B cell (primary cell): ENCODE measurements at regions not wholly inside any gene's neighbourhood (a gene's known extent, or its start where the extent isn't known, plus 50 kb on each side); places are given as distances from the start of the nearest gene placed in this dataset.

ENCODE experiments used
- ATAC-seq: fragments of 200-7000 bp; cut with Tn5 transposase; one replicate; pipeline ENCODE4 v1.10.0; 2021; ENCODE audit warnings: low read depth, mild to moderate bottlenecking, moderate number of reproducible peaks, moderate library complexity
- CTCF ChIA-PET: fragments of 350-600 bp; sonication (Branson Sonifier 250); formaldehyde crosslinking; loops from one replicate; lab custom pipeline; 2021; ENCODE audit warnings: antibody characterized with exemption, inconsistent platforms; lab: Charles Lee
- POLR2A ChIA-PET: fragments of 350-600 bp; sonication (Branson Sonifier 250); formaldehyde crosslinking; loops from one replicate; lab custom pipeline; 2021; ENCODE audit warnings: antibody characterized with exemption; lab: Charles Lee
- DNase-seq: peaks from one replicate; pipeline ENCODE4 v3.0.0; 2013
- H2AFZ ChIP-seq: 2 replicates; pipeline ENCODE4 v1.6.1; 2012; ENCODE audit warnings: mild to moderate bottlenecking, low read depth, low read length; ENCODE audit not compliant: insufficient read depth, poor library complexity, severe bottlenecking
- H3K27ac ChIP-seq, 2 donors: 1 replicate in 1 of 2; 2 replicates in 1 of 2; pipeline ENCODE4 v1.5.1; 2012 to 2013; ENCODE audit warnings: low read length in 2 of 2, mild to moderate bottlenecking in 2 of 2, moderate library complexity in 1 of 2
- H3K27me3 ChIP-seq, 4 experiments: fragments of 200-600 bp in 1 of 4; sonication (generic) in 1 of 4; replicated peaks in 1 of 4; 1 replicate in 2 of 4; 2 replicates in 2 of 4; pipeline versions ENCODE4 v1.6.1 to v1.7.0; 2013 to 2016; ENCODE audit warnings: low read length in 3 of 4, mild to moderate bottlenecking in 2 of 4, mixed read lengths in 1 of 4, moderate library complexity in 1 of 4; ENCODE audit not compliant: insufficient read depth in 4 of 4, control insufficient read depth in 3 of 4; ENCODE audit errors: control extremely low read depth in 1 of 4
- H3K36me3 ChIP-seq, 2 experiments: replicated peaks in 1 of 2; 1 replicate in 1 of 2; 2 replicates in 1 of 2; pipeline versions ENCODE4 v1.6.1 to v1.7.1; 2013; ENCODE audit warnings: low read length in 1 of 2; ENCODE audit not compliant: insufficient read depth in 2 of 2, control insufficient read depth in 1 of 2; ENCODE audit errors: control extremely low read depth in 1 of 2, extremely low read depth in 1 of 2
- H3K4me1 ChIP-seq, 2 donors: fragments of 200-600 bp in 1 of 2; sonication (generic) in 1 of 2; 1 replicate in 1 of 2; 2 replicates in 1 of 2; pipeline versions ENCODE4 v1.5.1 to v1.6.1; 2013 to 2017; ENCODE audit warnings: low read length in 2 of 2; ENCODE audit not compliant: control insufficient read depth in 2 of 2, insufficient read depth in 2 of 2
- H3K4me2 ChIP-seq: replicated peaks from 2 replicates; pipeline ENCODE3; 2012; ENCODE audit warnings: mild to moderate bottlenecking, low read depth, low read length; ENCODE audit not compliant: poor library complexity, severe bottlenecking
- H3K4me3 ChIP-seq, 5 experiments: fragments of 200-600 bp in 1 of 5; sonication (generic) in 1 of 5; 1 replicate in 3 of 5; 2 replicates in 2 of 5; pipeline versions ENCODE4 v1.5.1 to v1.7.0; 2011 to 2016; ENCODE audit warnings: low read length in 4 of 5, mild to moderate bottlenecking in 4 of 5, low read depth in 2 of 5, control low read depth in 1 of 5, moderate library complexity in 1 of 5; ENCODE audit not compliant: insufficient read depth in 1 of 5; ENCODE audit errors: control extremely low read depth in 1 of 5, extremely low read depth in 1 of 5
- H3K79me2 ChIP-seq: fragments of 200-600 bp; sonication (generic); one replicate; pipeline ENCODE4 v1.6.0; 2016; ENCODE audit warnings: low read length; ENCODE audit not compliant: control insufficient read depth, insufficient read depth
- H3K9ac ChIP-seq: fragments of 200-600 bp; sonication (generic); 2 replicates; pipeline ENCODE4 v1.6.1; 2017; ENCODE audit warnings: mild to moderate bottlenecking, low read length, moderate library complexity
- H3K9me3 ChIP-seq, 3 donors: one replicate each; pipeline versions ENCODE4 v1.6.1 to v1.7.1; 2013; ENCODE audit warnings: low read length in 2 of 3; ENCODE audit not compliant: control insufficient read depth in 2 of 3, insufficient read depth in 1 of 3; ENCODE audit errors: control extremely low read depth in 1 of 3
- H4K20me1 ChIP-seq: 2 replicates; pipeline ENCODE4 v1.6.0; 2012; ENCODE audit warnings: mild to moderate bottlenecking, low read length; ENCODE audit not compliant: insufficient read depth, control insufficient read depth, poor library complexity, severe bottlenecking
- H3K27ac Mint-ChIP-seq: one replicate; pipeline ENCODE4 v1.8.0; 2021; ENCODE audit warnings: mixed read lengths
- H3K27me3 Mint-ChIP-seq: one replicate; pipeline ENCODE4 v1.8.0; 2021; ENCODE audit warnings: mixed read lengths
- H3K4me1 Mint-ChIP-seq: one replicate; pipeline ENCODE4 v1.8.0; 2021; ENCODE audit warnings: mixed read lengths
- H3K4me3 Mint-ChIP-seq: one replicate; pipeline ENCODE4 v1.8.0; 2021; ENCODE audit warnings: mixed read lengths
- H3K9me3 Mint-ChIP-seq: one replicate; pipeline ENCODE4 v1.8.0; 2022; ENCODE audit warnings: mixed read lengths; ENCODE audit not compliant: insufficient read depth
- CTCF ChIP-seq: fragments of 200-600 bp; IDR thresholded peaks from one replicate; pipeline ENCODE4 v1.8.0; 2022; ENCODE audit warnings: antibody characterized with exemption, mild to moderate bottlenecking
- EZH2 ChIP-seq: IDR thresholded peaks from 2 replicates; pipeline ENCODE4 v1.6.1; 2012; ENCODE audit warnings: borderline replicate concordance, low read depth, mild to moderate bottlenecking, moderate library complexity, low read length; ENCODE audit not compliant: insufficient read depth, poor library complexity, severe bottlenecking
- WGBS: methylation state at CpG from one replicate; pipeline ENCODE4 v1.1.5; 2013; ENCODE audit warnings: missing lambda C conversion rate; ENCODE audit not compliant: insufficient coverage; 5-methylcytosine and 5-hydroxymethylcytosine counted together
- intact Hi-C: fragments of 100-400 bp; cut with micrococcal nuclease; formaldehyde crosslinking; loops from one replicate; pipeline ENCODE4 v1.10.0; 2022

- intact Hi-C loops = no loop called here
- ATAC-seq (no peak), DNase-seq (no peak)
- Histone ChIP-seq H3K79me2 (no peaks in the 10 kb centered on the region), H4K20me1 (no peaks in the 10 kb centered on the region), H3K27me3 (no peaks in the 10 kb centered on the region), H2AFZ (no peak overlapping the region), H3K9me3 (no peaks in the 10 kb centered on the region), H3K9ac (no peak overlapping the region), H3K4me2 (no peak overlapping the region), H3K36me3 (no peaks in the 10 kb centered on the region), H3K4me1 (no peaks in the 10 kb centered on the region), H3K27ac (no peak overlapping the region), H3K4me3 (no peak overlapping the region)
- TF ChIP-seq EZH2 = no peak
- no peak for TF ChIP-seq CTCF
- peaks cover 3% of the 10 kb centered on the region for H3K9me3 Mint-ChIP-seq
- no peak overlapping the region for H3K4me3 Mint-ChIP-seq
- ChIA-PET CTCF (no interaction called here), POLR2A (no interaction called here)
- H3K4me1 Mint-ChIP-seq = no peaks in the 10 kb centered on the region
- no peaks in the 10 kb centered on the region for H3K27me3 Mint-ChIP-seq
- 100% methylated on average over 2 of the region's 7 CpGs for WGBS
- no peak overlapping the region for H3K27ac Mint-ChIP-seq
These were observed 345.7 kb downstream of the DRD1 start for GRCh38 chr5:175098301-175098700.

GRCh38 chr5:175096469-175097165, 347.4 kb downstream of the DRD1 start:
- Mint-ChIP-seq H3K9me3 (no peaks in the 10 kb centered on the region), H3K4me1 (no peaks in the 10 kb centered on the region), H3K4me3 (no peak overlapping the region), H3K27ac (no peak overlapping the region), H3K27me3 (no peaks in the 10 kb centered on the region)
- POLR2A ChIA-PET = no interaction called here
- no peak for TF ChIP-seq EZH2
- no peak for TF ChIP-seq CTCF
- Histone ChIP-seq H3K27ac (no peak overlapping the region), H3K27me3 (no peaks in the 10 kb centered on the region), H3K9ac (no peak overlapping the region), H4K20me1 (no peaks in the 10 kb centered on the region), H3K4me3 (no peak overlapping the region), H3K79me2 (no peaks in the 10 kb centered on the region), H2AFZ (no peak overlapping the region), H3K4me1 (no peaks in the 10 kb centered on the region), H3K9me3 (no peaks in the 10 kb centered on the region), H3K4me2 (no peak overlapping the region), H3K36me3 (no peaks in the 10 kb centered on the region)
- WGBS = 94% methylated on average over 11 of the region's 12 CpGs
- ATAC-seq (no peak), DNase-seq (no peak)
- CTCF ChIA-PET = no interaction called here
- intact Hi-C loops = no loop called here
